Kidney capillary endothelial cell (primary cell): ENCODE measurements at regions not wholly inside any gene's neighbourhood (a gene's known extent, or its start where the extent isn't known, plus 50 kb on each side); places are given as distances from the start of the nearest gene placed in this dataset.

ENCODE experiments used
- DNase-seq: peaks from one replicate; pipeline ENCODE4 v3.0.0-alpha.2; 2018; ENCODE audit warnings: low spot score

DNA sequence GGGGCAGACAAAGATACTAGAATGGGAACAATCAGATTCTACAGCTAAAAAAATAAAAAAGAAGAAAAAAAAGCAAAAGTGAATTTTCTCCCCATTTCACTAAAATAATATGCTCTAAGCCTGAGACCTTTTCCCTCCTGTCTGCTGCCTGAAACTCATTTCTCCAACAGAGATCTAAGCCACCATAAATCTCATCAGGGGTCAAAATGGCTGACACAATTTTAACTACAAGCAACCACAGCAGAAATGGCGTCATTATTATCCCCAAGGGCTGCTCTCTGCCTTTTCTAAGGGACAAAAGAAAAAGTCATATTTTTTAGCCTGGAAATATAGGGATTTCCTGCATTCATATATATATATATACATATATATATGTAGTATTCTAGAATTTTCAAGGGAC, 183.7 kb upstream of the CAMK1G start:
- no peak for DNase-seq

DNA sequence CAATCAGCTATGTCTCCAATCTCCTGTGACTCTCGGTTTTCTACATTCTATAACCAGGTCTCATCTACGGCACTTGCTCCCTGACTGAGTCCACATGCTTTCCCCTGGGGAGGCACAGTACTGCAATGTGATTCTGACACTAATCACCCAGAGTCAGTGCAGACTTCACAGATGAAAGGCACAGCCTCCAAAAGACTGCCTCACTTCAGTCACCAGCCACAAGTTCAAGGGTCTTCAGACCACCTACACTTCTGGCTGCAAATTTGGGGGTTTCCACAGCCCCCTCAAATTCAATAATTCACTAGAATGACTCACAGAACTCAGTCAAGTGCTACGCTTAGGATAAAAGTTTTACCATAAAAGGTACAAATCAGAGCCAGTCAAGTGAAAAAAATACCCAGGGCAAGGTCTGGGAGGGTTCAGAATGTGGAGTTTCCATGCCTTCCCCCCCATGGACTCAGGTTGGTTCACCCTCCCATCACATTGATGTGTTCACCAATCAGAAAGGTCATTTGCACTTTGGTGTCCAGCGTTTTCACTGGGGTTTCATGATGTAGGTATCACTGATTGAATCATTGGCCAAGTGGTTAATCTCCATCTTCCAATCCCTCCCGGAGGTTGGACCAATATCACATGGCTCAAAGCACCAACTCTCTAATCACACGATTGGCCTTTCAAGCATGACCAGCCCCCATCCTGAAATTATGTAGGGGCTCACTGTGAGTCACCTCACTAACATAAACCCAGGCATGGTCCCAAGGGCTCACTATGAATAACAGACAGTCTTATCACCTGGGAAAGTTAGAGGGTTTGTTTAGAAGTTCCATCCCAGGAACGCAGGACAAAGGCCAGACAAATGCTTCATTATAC, 182.9 kb upstream of the CAMK1G start:
- DNase-seq, result no peak

DNA sequence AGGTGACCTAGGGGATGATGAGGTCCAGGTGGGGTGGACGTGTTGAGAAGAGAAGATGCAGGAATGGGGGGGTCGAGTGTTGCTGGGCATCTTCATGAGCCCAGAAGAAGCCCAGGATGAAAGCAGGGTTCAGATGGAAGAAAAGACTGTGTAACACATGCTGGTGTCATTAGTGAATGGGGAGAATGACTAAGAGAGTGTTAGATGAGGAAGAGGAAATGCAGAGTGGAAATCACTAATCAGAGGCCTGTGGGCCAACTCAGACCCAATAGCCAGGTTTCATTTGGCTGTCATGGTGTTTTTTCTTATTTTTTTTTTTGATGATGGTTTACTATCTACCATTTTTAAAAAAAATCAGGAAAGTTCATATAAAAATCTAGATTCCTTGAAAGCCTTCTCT, 180.8 kb upstream of the CAMK1G start:
- no peak for DNase-seq

DNA sequence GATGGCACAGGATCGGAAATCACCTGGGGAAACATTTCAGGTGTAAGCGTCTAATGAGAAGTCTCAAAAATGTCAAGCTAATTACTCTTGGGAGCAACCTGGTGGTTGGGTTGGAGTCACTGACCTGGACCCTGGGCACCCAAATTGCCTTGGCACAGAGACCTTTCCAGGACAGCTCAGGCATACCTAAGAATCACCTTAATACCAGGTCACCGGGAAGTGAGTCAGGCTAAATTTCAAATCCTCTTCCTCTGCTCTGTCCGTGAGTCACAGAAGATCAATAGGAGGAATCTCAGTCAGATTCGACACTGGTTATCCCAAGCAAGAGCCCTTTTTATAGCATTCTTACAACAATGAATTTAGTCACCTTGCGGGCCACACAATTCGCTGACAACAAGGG, 179.6 kb upstream of the CAMK1G start:
- no peak for DNase-seq

DNA sequence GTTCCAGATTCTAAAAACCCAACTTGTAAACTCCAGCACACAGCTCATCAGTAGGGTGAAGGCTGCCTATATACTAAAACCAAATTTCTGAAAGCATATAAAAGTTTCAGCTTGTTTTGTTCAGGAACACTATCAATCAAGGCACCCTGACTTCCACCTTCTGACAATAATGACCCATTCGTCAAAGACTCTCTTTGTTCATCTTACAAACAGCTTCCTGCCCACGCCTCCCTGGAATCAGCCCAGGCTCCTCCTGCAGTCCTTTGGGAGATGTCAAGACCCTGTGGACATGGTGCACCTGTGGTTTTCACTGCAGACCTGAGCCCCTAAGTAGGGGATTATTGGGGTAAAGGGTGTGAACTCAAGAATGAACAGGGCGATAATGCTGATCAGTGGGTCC, 178.9 kb upstream of the CAMK1G start:
- DNase-seq, result no peak

DNA sequence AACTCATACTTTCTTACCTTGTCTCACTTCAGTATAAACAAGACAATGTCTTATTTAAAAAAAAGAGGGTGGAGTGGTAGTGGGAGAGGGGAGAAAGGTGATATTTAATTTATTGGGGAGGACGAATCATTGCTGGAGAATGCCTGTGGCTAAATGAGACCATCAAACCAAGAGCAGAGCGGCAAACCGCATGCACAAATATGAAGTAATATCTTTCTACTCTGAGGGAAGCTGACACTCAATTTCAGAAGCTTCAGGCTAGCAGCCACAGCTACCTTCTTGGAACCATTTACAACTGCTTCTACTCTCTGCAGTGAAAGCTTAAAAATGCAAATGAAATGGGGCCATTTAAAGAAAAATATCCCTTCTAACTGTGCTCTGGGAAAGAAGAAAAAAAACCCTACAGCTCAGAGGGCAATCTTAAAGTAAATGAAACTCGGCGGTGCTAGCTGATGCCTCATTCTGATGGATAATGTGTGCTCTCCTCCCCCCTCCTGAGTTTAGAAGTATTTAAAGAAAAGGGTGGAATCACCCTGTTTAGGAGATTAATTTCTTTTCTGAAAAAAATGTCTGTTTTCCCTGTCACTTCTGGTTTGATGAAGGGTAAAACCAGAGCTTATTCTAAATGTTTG, 178.2 kb upstream of the CAMK1G start:
- no peak for DNase-seq

DNA sequence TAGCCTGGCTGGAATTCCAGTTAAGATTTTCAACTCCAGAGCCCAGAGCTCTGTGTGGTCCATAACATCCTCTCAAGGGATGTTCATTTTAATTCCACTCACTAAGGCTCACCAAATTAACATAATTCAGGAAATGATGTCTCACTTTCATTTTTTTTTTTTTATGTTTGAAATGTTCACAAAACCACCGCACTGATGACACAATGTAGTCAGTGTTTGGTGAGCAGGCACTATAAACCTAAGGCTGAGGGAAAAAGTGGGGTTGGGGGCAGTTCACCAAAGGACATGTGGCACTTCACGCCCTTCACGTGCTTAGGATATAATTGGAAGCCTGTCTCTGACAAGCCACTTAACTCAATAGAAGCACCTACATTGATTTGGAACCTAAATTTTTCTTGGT, 177.3 kb upstream of the CAMK1G start:
- DNase-seq, result no peak

DNA sequence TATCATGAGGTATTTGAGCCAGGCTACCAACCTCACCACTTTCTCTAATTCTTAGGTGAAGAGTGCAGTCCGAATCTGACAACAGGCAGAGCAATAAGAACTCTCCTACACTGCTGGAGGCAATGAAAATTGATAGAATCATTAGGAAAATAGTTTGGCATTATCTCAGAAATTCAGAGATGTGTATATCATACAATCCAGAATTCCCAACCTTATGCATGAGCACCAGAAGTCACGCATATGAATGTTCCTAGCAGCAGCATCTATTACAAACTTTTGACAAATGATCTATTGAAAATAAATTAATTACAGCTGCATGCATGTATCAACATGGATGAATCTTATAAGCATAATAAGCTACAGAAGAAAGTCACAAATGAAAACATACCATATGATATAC, 176.9 kb upstream of the CAMK1G start:
- no peak for DNase-seq

DNA sequence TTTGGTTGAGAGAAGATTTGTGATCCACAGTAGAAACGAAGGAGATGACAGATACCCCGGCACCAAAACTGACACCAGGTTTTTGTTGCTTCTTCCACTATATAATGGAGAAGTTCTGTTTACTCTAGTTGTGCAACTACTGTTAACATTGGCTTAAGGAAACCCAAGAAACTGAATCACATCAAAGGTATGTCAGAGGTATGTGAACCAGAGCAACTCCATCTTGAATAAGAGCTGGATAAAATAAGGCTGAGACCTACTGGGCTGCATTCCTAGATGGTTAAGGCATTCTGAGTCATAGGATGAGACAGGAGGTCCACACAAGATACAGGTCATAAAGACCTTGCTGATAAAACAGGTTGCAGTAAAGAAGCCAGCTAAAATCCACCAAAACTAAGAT, 173.7 kb upstream of the CAMK1G start:
- no peak for DNase-seq

DNA sequence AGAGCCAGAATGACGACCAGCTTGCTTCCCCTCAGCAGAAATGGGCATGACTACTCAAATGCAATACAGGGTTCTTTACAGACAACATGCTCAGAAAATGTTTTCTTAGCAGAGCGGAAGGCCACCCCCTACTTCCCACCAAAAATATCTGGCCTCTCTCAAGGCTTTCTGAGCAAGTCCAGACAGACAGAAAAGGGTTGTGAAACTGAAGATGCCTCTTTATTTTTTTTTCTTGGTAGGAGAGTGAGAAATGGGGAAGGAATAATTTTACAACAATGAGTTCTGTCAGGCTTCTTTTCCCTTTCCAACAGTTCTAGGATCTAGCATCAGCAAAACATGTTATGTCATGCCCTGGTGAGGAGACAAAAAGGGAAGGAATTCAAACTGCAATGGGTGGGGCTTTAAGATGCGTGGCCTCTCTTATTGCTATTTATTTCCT, 172.0 kb upstream of the CAMK1G start:
- DNase-seq, result no peak

DNA sequence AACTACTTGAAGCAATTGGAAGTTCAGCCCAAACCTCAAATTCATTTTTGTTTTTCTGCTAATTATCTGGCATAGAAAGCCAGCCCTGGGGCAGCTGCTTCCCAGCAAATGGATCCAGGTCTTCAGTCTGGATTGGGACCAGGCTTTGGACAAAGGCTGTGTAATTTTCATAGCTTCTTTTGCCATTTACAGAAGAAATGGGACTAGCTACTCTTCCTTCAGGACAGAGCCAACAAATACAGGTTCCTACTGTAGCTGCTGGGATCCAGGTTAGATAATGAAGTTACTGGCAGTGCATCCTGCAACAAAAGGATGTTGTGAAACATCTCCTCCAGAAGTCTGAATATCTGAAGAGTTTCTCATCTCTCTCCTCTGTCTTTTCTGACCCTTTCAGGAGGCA, 171.5 kb upstream of the CAMK1G start:
- no peak for DNase-seq

DNA sequence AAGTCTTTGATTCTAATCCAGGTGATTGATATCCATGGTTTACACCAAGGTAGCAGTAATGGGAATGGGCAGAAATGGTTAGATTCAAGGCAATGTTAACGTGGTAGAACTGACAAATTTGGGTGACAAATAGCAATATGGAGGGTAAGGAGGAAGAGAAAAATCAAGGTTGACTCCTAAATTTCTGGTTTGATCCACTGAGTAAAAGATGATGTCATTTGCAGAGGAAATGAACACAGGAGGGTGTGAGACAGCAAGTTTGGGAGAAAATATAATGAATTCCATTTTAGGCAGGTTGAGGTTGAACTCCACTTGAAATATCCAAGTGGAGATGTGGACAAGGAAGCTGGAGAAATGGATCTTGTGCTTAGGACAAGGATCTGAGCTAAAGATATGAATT, 170.9 kb upstream of the CAMK1G start:
- no peak for DNase-seq

DNA sequence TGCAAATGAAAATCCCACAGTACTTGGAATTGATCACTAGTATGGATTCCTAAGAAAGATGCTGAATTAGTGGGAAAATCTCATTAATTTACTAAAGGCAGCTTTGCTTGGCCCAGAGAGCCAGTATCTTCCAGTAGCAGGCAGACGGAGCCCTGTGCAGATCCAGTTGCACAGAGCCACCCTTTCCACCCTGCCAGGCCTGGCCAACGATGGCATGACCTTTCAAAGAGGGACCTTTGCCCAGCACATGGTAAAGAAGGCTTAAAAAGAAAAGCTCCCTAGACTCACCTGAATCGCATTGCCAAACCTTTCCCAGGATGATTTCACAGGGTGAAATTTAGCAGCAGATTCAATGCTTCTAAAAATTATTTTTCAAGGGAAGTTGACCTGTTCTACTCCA, 170.5 kb upstream of the CAMK1G start:
- no peak for DNase-seq

DNA sequence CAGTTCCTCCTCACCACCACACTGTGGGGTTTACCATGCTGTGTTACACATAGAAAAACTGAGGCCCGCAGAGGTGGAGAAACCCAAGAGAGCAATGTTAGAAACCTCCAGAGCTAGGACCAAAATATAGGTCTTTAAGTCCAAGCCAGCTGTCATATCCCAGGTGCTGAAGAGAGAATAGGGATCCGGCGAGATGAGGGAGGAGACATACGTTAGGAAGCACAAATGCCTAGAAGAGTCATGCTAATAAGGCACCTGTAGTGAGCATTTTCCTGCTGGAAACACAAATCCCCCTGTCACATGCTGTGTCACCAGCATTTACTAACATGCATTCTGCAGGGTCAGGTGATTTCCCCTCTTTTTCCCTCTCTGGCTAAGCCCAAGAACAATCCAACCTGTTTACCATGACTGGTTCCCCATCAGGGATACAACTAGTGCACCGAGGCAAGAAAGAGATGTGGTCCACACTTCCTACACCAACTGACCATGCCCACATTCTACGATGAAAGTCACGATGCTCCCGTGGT, 168.6 kb upstream of the CAMK1G start:
- no peak for DNase-seq

DNA sequence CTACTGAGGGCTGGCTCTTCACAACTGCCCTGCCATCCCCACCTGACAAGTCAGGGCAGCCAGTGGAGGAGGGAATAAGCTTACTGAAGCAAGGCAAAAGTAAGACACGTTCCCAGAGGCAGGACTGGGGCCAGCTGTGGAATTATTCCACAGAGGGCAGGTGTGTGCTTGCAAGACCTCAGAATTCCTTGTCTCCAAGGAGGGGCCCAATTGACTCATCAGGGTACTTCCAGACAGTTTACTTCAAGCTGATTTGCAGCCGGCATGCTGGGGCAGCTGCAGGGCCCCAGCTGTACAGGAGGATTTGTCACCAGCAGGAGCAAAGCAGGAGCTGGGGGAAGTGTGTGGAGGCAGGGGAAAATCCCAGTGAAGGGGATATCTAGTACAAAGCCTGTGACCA, 167.5 kb upstream of the CAMK1G start:
- DNase-seq, result no peak

DNA sequence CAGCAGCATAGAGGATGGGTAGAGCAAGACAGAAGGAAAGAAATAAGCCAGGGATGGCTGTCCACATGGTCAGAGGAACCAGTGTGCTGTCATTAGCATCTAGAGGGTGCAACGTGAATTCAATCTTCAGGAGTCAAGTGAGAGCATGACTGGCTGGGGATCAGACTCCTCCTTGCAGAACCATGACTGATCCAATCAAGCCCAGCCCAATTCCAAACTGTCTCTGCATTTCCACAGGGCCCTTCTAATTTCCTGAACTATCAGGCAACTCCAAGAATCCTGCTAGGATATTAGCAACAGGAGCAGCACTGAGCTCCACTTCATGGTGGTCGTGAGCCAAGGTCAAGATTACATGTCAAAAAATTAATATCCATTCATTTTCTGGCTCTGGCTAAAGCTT, 166.8 kb upstream of the CAMK1G start:
- no peak for DNase-seq

DNA sequence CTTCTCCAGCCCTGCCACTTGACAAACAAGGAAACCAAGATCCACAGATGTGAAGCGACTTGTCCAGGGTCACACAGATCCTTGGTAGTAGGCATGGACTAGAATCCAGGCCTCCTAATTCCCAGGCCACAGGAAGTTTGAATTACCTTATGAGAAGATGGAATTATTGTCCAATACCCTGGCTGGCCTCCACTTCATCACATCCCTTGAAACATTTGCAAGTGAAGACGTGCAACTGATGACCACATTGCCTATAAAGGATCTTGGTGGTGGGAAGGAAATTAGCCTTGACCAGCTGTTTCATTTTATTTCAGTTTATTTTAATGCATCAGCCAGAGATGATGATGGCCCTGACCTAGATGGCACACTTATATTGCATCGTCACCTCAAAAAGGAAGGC, 165.8 kb upstream of the CAMK1G start:
- DNase-seq, result no peak

DNA sequence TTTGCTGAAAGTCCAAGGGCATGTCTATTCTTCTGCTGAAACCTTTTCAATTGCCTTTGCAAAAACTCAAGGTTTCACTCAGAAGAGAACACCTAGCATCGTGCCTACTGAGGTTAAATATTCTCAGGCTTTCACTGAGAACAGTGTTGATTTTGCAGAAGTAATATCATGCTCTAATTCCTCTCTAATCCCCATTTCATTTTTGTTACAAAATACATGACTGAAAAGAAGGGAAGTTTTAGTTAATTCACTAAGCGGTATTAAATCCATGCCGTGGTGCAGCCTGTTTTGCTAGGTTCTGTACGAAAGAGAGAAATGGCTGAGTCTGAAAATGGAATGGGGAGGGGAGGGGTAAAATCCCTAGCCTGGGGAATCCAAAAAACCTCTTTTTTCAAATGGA, 163.2 kb upstream of the CAMK1G start:
- no peak for DNase-seq

DNA sequence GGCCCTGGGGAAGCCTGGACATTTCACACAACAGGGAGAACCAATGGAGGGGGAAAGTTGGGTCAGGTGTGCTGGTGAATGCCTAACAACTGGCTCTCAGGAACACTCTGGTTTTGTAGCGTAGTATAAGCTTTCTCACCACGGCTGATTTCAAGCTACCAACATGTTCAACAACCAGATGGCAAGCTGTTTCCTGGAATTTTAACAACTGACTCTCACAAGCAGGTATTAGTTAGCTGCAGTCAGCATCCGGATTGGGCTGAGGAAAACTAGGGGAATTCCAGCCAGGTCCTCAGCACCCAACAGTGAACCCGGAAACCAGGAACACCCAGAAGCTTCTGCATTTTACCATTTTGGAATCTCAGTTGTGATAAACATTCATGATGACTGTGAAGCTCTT, 162.3 kb upstream of the CAMK1G start:
- no peak for DNase-seq

DNA sequence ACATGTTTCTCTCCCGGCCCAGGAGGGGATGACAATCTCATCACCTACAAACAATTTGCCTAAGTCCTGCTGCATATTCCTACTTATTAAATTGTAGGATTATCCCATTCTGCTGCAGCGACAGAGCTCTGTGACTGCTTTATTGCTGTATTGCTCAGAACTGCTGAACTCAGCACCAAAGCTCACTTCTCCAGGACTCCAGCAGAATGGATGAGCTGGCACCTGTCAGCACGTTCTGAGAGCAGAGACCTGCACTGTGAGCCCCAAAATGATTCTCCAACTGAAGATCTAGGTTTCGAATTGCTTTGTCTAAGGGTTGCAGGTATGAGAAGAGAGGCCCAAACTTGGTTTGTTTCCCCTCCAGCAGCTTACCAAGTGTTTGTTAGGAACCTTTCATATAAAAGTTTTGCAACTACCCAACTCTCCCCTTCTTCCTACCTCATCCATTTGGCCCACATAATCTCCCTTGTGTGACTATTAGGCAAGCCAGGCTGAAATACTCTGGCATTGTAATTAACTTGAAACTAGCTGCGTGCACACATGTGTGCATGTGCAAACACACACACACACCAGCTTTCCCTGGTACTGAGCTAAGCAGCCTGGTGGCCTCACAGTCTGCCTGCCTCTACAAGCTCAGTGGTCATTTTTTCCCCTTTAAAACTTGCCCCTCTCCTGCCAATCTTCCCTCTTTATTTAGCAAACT, 161.4 kb upstream of the CAMK1G start:
- no peak for DNase-seq

DNA sequence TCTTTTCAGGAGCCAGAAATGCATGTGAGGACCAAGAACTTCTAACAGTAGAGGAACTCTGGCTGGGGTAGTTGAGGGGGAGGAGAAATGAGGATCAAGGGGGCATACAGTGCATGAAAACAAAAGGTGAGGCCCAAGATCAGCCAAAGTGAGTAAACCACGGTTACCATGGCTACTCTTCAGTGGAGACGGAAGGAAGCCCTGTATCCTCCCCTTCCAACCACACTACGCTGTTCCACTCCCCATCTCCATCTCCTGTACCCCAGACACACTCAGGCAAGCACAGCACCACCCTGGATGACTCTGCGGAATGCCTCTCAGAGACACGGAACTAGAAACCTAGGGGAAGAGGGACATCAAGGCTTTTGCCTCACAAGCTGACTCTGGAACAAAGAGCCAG, 157.6 kb upstream of the CAMK1G start:
- DNase-seq, result no peak

DNA sequence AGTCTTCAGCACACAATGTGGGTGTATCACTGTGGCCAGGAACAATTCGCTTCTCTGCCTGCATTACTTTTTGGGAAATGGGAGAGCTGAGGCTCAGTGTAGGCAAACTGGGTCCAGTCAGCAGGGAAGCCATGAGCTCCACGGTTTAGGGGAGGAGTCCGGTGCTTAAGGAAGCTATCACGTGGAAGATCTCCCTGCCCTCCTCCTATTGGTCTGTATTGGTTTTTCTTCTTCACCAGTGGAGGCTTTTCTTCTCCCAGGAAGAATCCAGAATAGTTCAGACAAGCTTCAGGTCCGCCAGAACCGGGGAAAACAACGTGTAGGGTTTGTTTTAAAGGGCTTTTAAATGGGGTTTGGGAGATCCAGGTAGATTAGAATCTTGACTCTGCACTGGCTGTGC, 156.2 kb upstream of the CAMK1G start:
- no peak for DNase-seq

DNA sequence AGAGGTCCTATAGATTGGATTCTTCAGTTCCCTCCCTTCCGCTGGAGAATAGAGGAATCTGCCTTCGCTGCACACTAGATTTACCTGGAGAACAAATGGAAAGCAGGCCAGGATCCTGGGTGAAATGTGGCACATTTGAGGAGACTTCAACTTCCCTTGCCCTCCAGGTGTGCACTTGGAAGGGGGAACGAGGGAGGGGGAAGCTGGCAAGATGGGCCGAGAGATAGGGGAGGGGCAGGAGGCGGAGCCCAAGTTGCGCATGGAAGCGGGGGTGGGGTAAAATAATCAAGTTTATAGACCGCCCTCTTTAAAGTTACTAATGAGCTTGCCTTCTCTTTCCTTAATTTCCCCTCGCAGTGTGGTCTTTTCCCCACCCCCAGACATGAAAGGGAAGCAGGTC, 155.7 kb upstream of the CAMK1G start:
- DNase-seq, result no peak
